ENCODE measurements at regions not wholly inside any gene's neighbourhood (a gene's known extent, or its start where the extent isn't known, plus 50 kb on each side); places are given as distances from the start of the nearest gene placed in this dataset.

DNA sequence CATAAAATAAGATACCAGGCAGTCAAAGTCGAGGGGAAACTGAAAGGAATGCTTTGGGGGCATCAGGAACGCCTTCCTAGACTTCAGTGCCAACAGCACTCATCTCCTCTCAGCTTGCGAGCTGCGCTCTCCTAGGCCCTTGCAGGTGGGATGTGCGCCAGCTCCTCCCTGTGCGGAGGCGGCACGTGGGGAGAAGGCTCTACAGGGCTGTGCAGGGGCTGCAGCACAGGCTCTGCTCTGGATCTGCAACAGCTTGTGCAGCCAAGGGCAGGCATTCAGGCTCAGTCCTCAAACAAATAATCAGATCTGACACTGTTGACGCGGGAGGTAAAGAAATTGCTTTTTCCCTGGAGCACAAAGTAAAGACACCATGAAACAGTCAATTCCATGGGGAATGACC, 144.8 kb downstream of the TTLL2 start:
- TF ChIP-seq GABPA (IDR thresholded peaks at IDR 0.05; ENCODE audit: low read depth), result no peak
- no peak for TF ChIP-seq TCF12 (IDR thresholded peaks at IDR 0.05)
- TF ChIP-seq, protein P1, sequence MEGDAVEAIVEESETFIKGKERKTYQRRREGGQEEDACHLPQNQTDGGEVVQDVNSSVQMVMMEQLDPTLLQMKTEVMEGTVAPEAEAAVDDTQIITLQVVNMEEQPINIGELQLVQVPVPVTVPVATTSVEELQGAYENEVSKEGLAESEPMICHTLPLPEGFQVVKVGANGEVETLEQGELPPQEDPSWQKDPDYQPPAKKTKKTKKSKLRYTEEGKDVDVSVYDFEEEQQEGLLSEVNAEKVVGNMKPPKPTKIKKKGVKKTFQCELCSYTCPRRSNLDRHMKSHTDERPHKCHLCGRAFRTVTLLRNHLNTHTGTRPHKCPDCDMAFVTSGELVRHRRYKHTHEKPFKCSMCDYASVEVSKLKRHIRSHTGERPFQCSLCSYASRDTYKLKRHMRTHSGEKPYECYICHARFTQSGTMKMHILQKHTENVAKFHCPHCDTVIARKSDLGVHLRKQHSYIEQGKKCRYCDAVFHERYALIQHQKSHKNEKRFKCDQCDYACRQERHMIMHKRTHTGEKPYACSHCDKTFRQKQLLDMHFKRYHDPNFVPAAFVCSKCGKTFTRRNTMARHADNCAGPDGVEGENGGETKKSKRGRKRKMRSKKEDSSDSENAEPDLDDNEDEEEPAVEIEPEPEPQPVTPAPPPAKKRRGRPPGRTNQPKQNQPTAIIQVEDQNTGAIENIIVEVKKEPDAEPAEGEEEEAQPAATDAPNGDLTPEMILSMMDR (IDR thresholded peaks at IDR 0.05), result no peak
- TF ChIP-seq FOXM1 (IDR thresholded peaks at IDR 0.05; ENCODE audit: low read depth), result no peak
- TF ChIP-seq, protein P2, sequence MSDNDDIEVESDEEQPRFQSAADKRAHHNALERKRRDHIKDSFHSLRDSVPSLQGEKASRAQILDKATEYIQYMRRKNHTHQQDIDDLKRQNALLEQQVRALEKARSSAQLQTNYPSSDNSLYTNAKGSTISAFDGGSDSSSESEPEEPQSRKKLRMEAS (IDR thresholded peaks at IDR 0.05; ENCODE audit: low read depth), result no peak
- no peak for TF ChIP-seq NRF1 (IDR thresholded peaks at IDR 0.05; ENCODE audit: low read depth, low read length)
- TF ChIP-seq POLR2AphosphoS5 (IDR thresholded peaks at IDR 0.05; ENCODE audit: low read depth, low read length), result no peak
- no peak for TF ChIP-seq RAD21 (IDR thresholded peaks at IDR 0.05; ENCODE audit: low read length)
- TF ChIP-seq TAF1 (IDR thresholded peaks at IDR 0.05; ENCODE audit: borderline replicate concordance, low read depth, low read length), result no peak
- no peak for TF ChIP-seq MXI1 (IDR thresholded peaks at IDR 0.05; ENCODE audit: low read depth, low read length)
- no peak for TF ChIP-seq SIN3A (IDR thresholded peaks at IDR 0.05; ENCODE audit: borderline replicate concordance, low read depth, low read length)
- TF ChIP-seq MEF2A (IDR thresholded peaks at IDR 0.05; ENCODE audit: borderline replicate concordance, low read depth), result no peak

Data from SK-N-SH (cell line).